Kidney capillary endothelial cell (primary cell): ENCODE measurements at regions not wholly inside any gene's neighbourhood (a gene's known extent, or its start where the extent isn't known, plus 50 kb on each side); places are given as distances from the start of the nearest gene placed in this dataset.

Experiments used
- DNase-seq: peaks from one replicate; pipeline ENCODE4 v3.0.0-alpha.2; 2018; ENCODE audit warnings: low spot score

GRCh38 chr1:96365076-96365475 lies 356.5 kb upstream of the PTBP2 start:
- DNase-seq = no peak

GRCh38 chr1:96365596-96366390 lies 355.8 kb upstream of the PTBP2 start:
- no peak for DNase-seq

GRCh38 chr1:96366516-96366915 lies 355.1 kb upstream of the PTBP2 start:
- DNase-seq = no peak

- no peak for DNase-seq
Observed at GRCh38 chr1:96367791-96368190, 353.8 kb upstream of the PTBP2 start.

- peak; percentile 88 for DNase-seq
Observed at GRCh38 chr1:96370757-96371156, 350.8 kb upstream of the PTBP2 start.

GRCh38 chr1:96372881-96373280 lies 348.7 kb upstream of the PTBP2 start:
- DNase-seq = no peak

GRCh38 chr1:96374076-96374762 lies 347.4 kb upstream of the PTBP2 start:
- DNase-seq = no peak

- DNase-seq = no peak
Observed at GRCh38 chr1:96376846-96377245, 344.7 kb upstream of the PTBP2 start.

GRCh38 chr1:96384611-96385010 lies 337.0 kb upstream of the PTBP2 start:
- no peak for DNase-seq

GRCh38 chr1:96387785-96388184 lies 333.8 kb upstream of the PTBP2 start:
- no peak for DNase-seq

GRCh38 chr1:96388421-96389310 lies 332.9 kb upstream of the PTBP2 start:
- DNase-seq = peak; percentile 89

GRCh38 chr1:96400089-96400488 lies 321.5 kb upstream of the PTBP2 start:
- DNase-seq = no peak

GRCh38 chr1:96409087-96409486 lies 312.5 kb upstream of the PTBP2 start:
- DNase-seq = no peak

GRCh38 chr1:96409689-96410088 lies 311.9 kb upstream of the PTBP2 start:
- DNase-seq = no peak

GRCh38 chr1:96411006-96411405 lies 310.6 kb upstream of the PTBP2 start:
- no peak for DNase-seq

GRCh38 chr1:96414598-96414997 lies 307.0 kb upstream of the PTBP2 start:
- DNase-seq = no peak

GRCh38 chr1:96416111-96416595 lies 305.4 kb upstream of the PTBP2 start:
- DNase-seq = peak; percentile 55

- no peak for DNase-seq
Observed at GRCh38 chr1:96416701-96417444, 304.7 kb upstream of the PTBP2 start.

- no peak for DNase-seq
Observed at GRCh38 chr1:96418969-96419368, 302.6 kb upstream of the PTBP2 start.

GRCh38 chr1:96424877-96425276 lies 296.7 kb upstream of the PTBP2 start:
- no peak for DNase-seq

GRCh38 chr1:96425382-96426129 lies 296.0 kb upstream of the PTBP2 start:
- DNase-seq = no peak
